GM23338 (cell line): ENCODE measurements at regions not wholly inside any gene's neighbourhood (a gene's known extent, or its start where the extent isn't known, plus 50 kb on each side); places are given as distances from the start of the nearest gene placed in this dataset.

ENCODE experiments used
- ATAC-seq: fragments of 200-7000 bp; cut with Tn5 transposase; 3 replicates; pipeline ENCODE4 v1.9.1; 2020
- DNase-seq: peaks from one replicate; pipeline ENCODE4 v3.0.0-alpha.2; 2015; ENCODE audit warnings: low spot score
- H2AFZ ChIP-seq: fragments of 200-600 bp; sonication (generic); 2 replicates; pipeline ENCODE4 v1.8.0; 2016; ENCODE audit warnings: antibody characterized with exemption, mild to moderate bottlenecking, moderate library complexity
- H3F3A ChIP-seq: fragments of 200-600 bp; sonication (generic); replicated peaks from 2 replicates; pipeline ENCODE4 v1.8.0; 2017; ENCODE audit warnings: antibody characterized with exemption, mixed run types, low read depth
- H3K27ac ChIP-seq: fragments of 200-600 bp; sonication (generic); 2 replicates; pipeline ENCODE4 v1.6.1; 2016; ENCODE audit warnings: low read depth
- H3K27me3 ChIP-seq: fragments of 200-600 bp; sonication (generic); 2 replicates; pipeline ENCODE4 v1.8.0; 2016; ENCODE audit warnings: mild to moderate bottlenecking, mixed run types, moderate library complexity; ENCODE audit not compliant: insufficient read depth
- H3K36me3 ChIP-seq: fragments of 200-600 bp; sonication (generic); 2 replicates; pipeline ENCODE4 v1.8.0; 2016; ENCODE audit warnings: mild to moderate bottlenecking; ENCODE audit not compliant: insufficient read depth
- H3K4me1 ChIP-seq: fragments of 200-600 bp; sonication (generic); 2 replicates; pipeline ENCODE4 v1.8.0; 2016; ENCODE audit warnings: mild to moderate bottlenecking, moderate library complexity; ENCODE audit not compliant: insufficient read depth
- H3K4me2 ChIP-seq: fragments of 200-600 bp; sonication (generic); 2 replicates; pipeline ENCODE4 v1.7.1; 2017; ENCODE audit warnings: mixed run types
- H3K4me3 ChIP-seq: fragments of 200-600 bp; sonication (generic); 2 replicates; pipeline ENCODE4 v1.6.1; 2016; ENCODE audit warnings: mixed run types
- H3K79me2 ChIP-seq: fragments of 200-600 bp; sonication (generic); replicated peaks from 2 replicates; pipeline ENCODE4 v1.8.0; 2017; ENCODE audit warnings: mild to moderate bottlenecking; ENCODE audit not compliant: insufficient read depth
- H3K9me2 ChIP-seq: fragments of 200-600 bp; sonication (generic); 2 replicates; pipeline ENCODE4 v1.8.0; 2017; ENCODE audit not compliant: insufficient read depth
- H4K20me1 ChIP-seq: fragments of 200-600 bp; sonication (generic); replicated peaks from 2 replicates; pipeline ENCODE4 v1.8.0; 2017; ENCODE audit warnings: mild to moderate bottlenecking; ENCODE audit not compliant: insufficient read depth
- H3K27ac Mint-ChIP-seq: 2 replicates; pipeline ENCODE4 v1.8.0; 2020; ENCODE audit warnings: inconsistent platforms, mild to moderate bottlenecking, moderate library complexity, mixed read lengths
- H3K27me3 Mint-ChIP-seq: 3 replicates; pipeline ENCODE4 v1.8.0; 2022; ENCODE audit warnings: low read depth, mild to moderate bottlenecking, moderate library complexity, mixed read lengths, inconsistent platforms; ENCODE audit not compliant: insufficient read depth, poor library complexity
- H3K36me3 Mint-ChIP-seq: 3 replicates; pipeline ENCODE4 v1.8.0; 2021; ENCODE audit warnings: low read depth, mild to moderate bottlenecking, inconsistent platforms, moderate library complexity, mixed read lengths
- H3K4me1 Mint-ChIP-seq: 3 replicates; pipeline ENCODE4 v1.8.0; 2020; ENCODE audit warnings: mild to moderate bottlenecking, inconsistent platforms, mixed read lengths
- H3K4me3 Mint-ChIP-seq: 3 replicates; pipeline ENCODE4 v1.8.0; 2021; ENCODE audit warnings: moderate library complexity, mild to moderate bottlenecking, inconsistent platforms, mixed read lengths
- H3K9me3 Mint-ChIP-seq: 3 replicates; pipeline ENCODE4 v1.8.0; 2020; ENCODE audit warnings: moderate library complexity, mild to moderate bottlenecking, inconsistent platforms, mixed read lengths
- CREB1 ChIP-seq: fragments of 250-450 bp; sonication (Bioruptor Pico); IDR thresholded peaks from 2 replicates; pipeline ENCODE4 v1.5.0; 2020; ENCODE audit warnings: low read depth, mild to moderate bottlenecking, moderate library complexity
- EZH2phosphoT487 ChIP-seq: fragments of 200-600 bp; sonication (generic); IDR thresholded peaks from one replicate; pipeline ENCODE4 v1.8.1; 2018; ENCODE audit warnings: antibody characterized with exemption; ENCODE audit not compliant: unreplicated experiment
- JUNB ChIP-seq: IDR thresholded peaks from one replicate; pipeline ENCODE4 v1.6.1; 2016; ENCODE audit warnings: antibody characterized with exemption; ENCODE audit not compliant: unreplicated experiment
- POLR2AphosphoS5 ChIP-seq: IDR thresholded peaks from 2 replicates; pipeline ENCODE4 v1.6.1; 2016; ENCODE audit warnings: antibody characterized with exemption, low read depth
- STAT1 ChIP-seq: IDR thresholded peaks from one replicate; pipeline ENCODE4 v1.6.1; 2016; ENCODE audit warnings: antibody characterized with exemption; ENCODE audit not compliant: unreplicated experiment
- ZNF114 ChIP-seq: fragments of 250-450 bp; sonication (Bioruptor Pico); IDR thresholded peaks from 2 replicates; pipeline ENCODE4 v1.5.0; 2020; ENCODE audit warnings: mild to moderate bottlenecking, moderate library complexity
- ZNF331 ChIP-seq: fragments of 250-450 bp; sonication (Bioruptor Pico); IDR thresholded peaks from 2 replicates; pipeline ENCODE4 v1.5.0; 2020; ENCODE audit warnings: low read depth, mild to moderate bottlenecking, moderate library complexity
- TF ChIP-seq, protein P1 (sequence below), 2 experiments: fragments of 200-600 bp in 1 of 2; sonication (generic) in 1 of 2; conservative IDR thresholded peaks; 2 replicates each; pipeline versions ENCODE4 v1.5.1 to v1.6.1; 2016 to 2017; ENCODE audit warnings: antibody characterized with exemption in 2 of 2, low read depth in 2 of 2, mild to moderate bottlenecking in 2 of 2, moderate library complexity in 1 of 2
- TF ChIP-seq, protein P2 (sequence below): IDR thresholded peaks from one replicate; pipeline ENCODE4 v1.6.1; 2018; ENCODE audit warnings: antibody characterized with exemption; ENCODE audit not compliant: unreplicated experiment
- TF ChIP-seq, protein P3 (sequence below): IDR thresholded peaks from 2 replicates; pipeline ENCODE4 v1.6.1; 2016; ENCODE audit warnings: antibody characterized with exemption

DNA sequence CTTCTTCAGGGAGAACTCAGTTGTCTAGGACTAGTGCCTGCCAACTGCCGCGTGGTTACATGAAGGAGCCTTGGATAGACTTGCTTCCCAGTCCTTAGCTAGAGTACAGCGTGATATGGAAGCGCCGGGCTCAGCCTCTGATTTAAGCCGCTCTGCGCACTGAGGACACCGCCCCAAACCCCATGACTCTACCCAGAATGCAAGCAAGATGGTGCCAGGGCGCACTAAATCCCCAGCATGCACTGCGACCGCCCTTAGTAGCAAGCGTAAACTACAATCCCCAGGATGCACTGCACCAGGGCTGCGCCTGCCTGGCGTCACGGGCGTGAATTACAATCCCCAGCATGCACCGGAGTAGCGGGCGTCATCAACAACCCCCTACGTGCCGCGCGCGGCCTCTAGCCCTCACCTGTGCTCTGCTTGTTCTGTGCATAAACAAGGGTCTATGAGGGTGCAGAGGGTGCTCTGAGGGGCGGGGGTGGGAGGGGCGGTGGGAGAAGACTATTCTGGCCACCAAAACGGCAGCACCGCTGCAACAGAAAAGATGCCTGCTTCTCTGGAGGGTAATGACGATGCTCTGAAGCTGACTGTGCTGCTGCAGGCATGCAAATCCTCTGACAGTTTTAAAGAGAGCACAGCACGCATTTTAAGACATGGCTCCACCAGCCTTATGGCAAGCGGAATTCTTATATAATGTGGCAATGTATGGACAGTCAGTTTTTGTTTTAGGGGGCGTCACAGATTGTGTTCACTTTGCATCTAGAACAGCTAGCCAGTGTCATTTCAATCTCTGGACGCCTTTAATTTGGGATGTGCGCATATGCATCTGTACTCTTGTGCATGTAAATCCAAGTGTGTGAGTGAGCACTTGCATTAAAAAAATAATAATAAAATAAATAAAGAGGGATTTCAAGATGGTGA, 282.5 kb upstream of the MYT1L start (continued):
- peak; percentile 48; the same call in 1 of the 2 replicates for TF ChIP-seq ZNF331 (CRISPR knock-in tag)
- no peak for TF ChIP-seq EZH2phosphoT487
- TF ChIP-seq, protein P1, sequence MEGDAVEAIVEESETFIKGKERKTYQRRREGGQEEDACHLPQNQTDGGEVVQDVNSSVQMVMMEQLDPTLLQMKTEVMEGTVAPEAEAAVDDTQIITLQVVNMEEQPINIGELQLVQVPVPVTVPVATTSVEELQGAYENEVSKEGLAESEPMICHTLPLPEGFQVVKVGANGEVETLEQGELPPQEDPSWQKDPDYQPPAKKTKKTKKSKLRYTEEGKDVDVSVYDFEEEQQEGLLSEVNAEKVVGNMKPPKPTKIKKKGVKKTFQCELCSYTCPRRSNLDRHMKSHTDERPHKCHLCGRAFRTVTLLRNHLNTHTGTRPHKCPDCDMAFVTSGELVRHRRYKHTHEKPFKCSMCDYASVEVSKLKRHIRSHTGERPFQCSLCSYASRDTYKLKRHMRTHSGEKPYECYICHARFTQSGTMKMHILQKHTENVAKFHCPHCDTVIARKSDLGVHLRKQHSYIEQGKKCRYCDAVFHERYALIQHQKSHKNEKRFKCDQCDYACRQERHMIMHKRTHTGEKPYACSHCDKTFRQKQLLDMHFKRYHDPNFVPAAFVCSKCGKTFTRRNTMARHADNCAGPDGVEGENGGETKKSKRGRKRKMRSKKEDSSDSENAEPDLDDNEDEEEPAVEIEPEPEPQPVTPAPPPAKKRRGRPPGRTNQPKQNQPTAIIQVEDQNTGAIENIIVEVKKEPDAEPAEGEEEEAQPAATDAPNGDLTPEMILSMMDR (conservative IDR thresholded peaks at IDR 0.05; ENCODE audit: low read depth in 2 of 2): no peak
- TF ChIP-seq CREB1 (CRISPR knock-in tag): peak; percentile 95

DNA sequence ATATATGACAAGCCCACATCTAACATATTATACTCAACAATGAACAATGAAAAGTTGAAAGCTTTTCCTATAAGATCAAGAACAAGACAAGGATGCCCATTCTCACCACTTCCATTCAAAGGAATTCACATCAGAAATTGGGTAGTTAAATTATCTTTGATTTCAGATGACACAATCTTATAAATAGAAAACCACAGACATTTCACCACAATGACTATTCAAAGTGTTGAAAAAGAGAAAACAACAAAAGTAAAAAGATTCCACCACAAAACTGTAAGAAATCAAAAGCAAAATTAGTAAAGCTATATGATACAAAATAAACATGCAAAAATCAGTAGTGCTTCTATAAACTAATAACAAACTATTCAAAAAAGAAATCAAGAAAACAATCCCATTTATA, 279.7 kb upstream of the MYT1L start:
- H3K27me3 Mint-ChIP-seq: peaks cover 6% of the 10 kb centered on the region
- peaks cover 7% of the 10 kb centered on the region; the same call in 2 of the 3 replicates for H3K9me3 Mint-ChIP-seq
- Histone ChIP-seq H3K4me2 (no peak overlapping the region), H3K4me3 (no peak overlapping the region), H3K27me3 (no peaks in the 10 kb centered on the region), H3K4me1 (peaks cover 4% of the 10 kb centered on the region; the same call in 1 of the 2 replicates), H3K27ac (no peak overlapping the region), H3K36me3 (no peaks in the 10 kb centered on the region), H3K79me2 (no peaks in the 10 kb centered on the region), H2AFZ (no peak overlapping the region), H3K9me2 (peaks cover 14% of the 10 kb centered on the region; the same call in 1 of the 2 replicates), H3F3A (no peaks in the 10 kb centered on the region), H4K20me1 (no peaks in the 10 kb centered on the region)
- H3K4me1 Mint-ChIP-seq: peaks cover 11% of the 10 kb centered on the region
- peaks cover 7% of the 10 kb centered on the region; the same call in 2 of the 3 replicates for H3K36me3 Mint-ChIP-seq
- no peak overlapping the region for H3K27ac Mint-ChIP-seq
- no peak for DNase-seq
- no peak for ATAC-seq
- H3K4me3 Mint-ChIP-seq: no peak overlapping the region
- TF ChIP-seq, protein P2, sequence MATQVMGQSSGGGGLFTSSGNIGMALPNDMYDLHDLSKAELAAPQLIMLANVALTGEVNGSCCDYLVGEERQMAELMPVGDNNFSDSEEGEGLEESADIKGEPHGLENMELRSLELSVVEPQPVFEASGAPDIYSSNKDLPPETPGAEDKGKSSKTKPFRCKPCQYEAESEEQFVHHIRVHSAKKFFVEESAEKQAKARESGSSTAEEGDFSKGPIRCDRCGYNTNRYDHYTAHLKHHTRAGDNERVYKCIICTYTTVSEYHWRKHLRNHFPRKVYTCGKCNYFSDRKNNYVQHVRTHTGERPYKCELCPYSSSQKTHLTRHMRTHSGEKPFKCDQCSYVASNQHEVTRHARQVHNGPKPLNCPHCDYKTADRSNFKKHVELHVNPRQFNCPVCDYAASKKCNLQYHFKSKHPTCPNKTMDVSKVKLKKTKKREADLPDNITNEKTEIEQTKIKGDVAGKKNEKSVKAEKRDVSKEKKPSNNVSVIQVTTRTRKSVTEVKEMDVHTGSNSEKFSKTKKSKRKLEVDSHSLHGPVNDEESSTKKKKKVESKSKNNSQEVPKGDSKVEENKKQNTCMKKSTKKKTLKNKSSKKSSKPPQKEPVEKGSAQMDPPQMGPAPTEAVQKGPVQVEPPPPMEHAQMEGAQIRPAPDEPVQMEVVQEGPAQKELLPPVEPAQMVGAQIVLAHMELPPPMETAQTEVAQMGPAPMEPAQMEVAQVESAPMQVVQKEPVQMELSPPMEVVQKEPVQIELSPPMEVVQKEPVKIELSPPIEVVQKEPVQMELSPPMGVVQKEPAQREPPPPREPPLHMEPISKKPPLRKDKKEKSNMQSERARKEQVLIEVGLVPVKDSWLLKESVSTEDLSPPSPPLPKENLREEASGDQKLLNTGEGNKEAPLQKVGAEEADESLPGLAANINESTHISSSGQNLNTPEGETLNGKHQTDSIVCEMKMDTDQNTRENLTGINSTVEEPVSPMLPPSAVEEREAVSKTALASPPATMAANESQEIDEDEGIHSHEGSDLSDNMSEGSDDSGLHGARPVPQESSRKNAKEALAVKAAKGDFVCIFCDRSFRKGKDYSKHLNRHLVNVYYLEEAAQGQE: no peak
- TF ChIP-seq POLR2AphosphoS5 (no peak), ZNF331 (CRISPR knock-in tag) (no peak), ZNF114 (CRISPR knock-in tag) (no peak), EZH2phosphoT487 (no peak), JUNB (no peak), STAT1 (no peak), CREB1 (CRISPR knock-in tag) (no peak)
- TF ChIP-seq, protein P3, sequence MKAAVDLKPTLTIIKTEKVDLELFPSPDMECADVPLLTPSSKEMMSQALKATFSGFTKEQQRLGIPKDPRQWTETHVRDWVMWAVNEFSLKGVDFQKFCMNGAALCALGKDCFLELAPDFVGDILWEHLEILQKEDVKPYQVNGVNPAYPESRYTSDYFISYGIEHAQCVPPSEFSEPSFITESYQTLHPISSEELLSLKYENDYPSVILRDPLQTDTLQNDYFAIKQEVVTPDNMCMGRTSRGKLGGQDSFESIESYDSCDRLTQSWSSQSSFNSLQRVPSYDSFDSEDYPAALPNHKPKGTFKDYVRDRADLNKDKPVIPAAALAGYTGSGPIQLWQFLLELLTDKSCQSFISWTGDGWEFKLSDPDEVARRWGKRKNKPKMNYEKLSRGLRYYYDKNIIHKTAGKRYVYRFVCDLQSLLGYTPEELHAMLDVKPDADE: no peak
- TF ChIP-seq, protein P1 (conservative IDR thresholded peaks at IDR 0.05; ENCODE audit: low read depth in 2 of 2): no peak
